Erythroblast (primary cell): ENCODE measurements at regions not wholly inside any gene's neighbourhood (a gene's known extent, or its start where the extent isn't known, plus 50 kb on each side); places are given as distances from the start of the nearest gene placed in this dataset.

Source experiments
- GATA1 ChIP-seq: IDR thresholded peaks from 2 replicates; pipeline ENCODE4 v1.6.1; 2011; ENCODE audit warnings: low read depth, mild to moderate bottlenecking, control low read depth, low read length, moderate library complexity
- POLR2A ChIP-seq: IDR thresholded peaks from 2 replicates; pipeline ENCODE4 v1.6.1; 2011; ENCODE audit warnings: mild to moderate bottlenecking, low read length

- no peak for TF ChIP-seq POLR2A
- no peak for TF ChIP-seq GATA1
These were observed 961.8 kb downstream of the FLRT2 start for GRCh38 chr14:86491743-86492142.
